Adipocyte (in vitro differentiated cells): ENCODE measurements at regions not wholly inside any gene's neighbourhood (a gene's known extent, or its start where the extent isn't known, plus 50 kb on each side); places are given as distances from the start of the nearest gene placed in this dataset.

Source experiments
- DNase-seq: peaks from one replicate; pipeline ENCODE4 v3.0.0-alpha.2; 2015; ENCODE audit warnings: low read depth
- H3K27me3 ChIP-seq: replicated peaks from 2 replicates; pipeline ENCODE4 v1.7.0; 2013; ENCODE audit warnings: mild to moderate bottlenecking, low read length, moderate library complexity; ENCODE audit not compliant: control insufficient read depth, insufficient read depth
- H3K36me3 ChIP-seq: 2 replicates; pipeline ENCODE4 v1.7.0; 2013; ENCODE audit warnings: low read length, mild to moderate bottlenecking, moderate library complexity; ENCODE audit not compliant: control insufficient read depth, insufficient read depth, severe bottlenecking
- H3K4me1 ChIP-seq: 2 replicates; pipeline ENCODE4 v1.7.0; 2013; ENCODE audit warnings: mild to moderate bottlenecking, low read length, moderate library complexity; ENCODE audit not compliant: control insufficient read depth, insufficient read depth
- H3K4me3 ChIP-seq: 2 replicates; pipeline ENCODE4 v1.7.0; 2013; ENCODE audit warnings: mild to moderate bottlenecking, low read length, moderate library complexity
- H3K9ac ChIP-seq: 2 replicates; pipeline ENCODE4 v1.7.0; 2013; ENCODE audit warnings: mild to moderate bottlenecking, low read length, moderate library complexity
- H3K9me3 ChIP-seq: 2 replicates; pipeline ENCODE4 v1.7.0; 2013; ENCODE audit warnings: mild to moderate bottlenecking, low read length, moderate library complexity; ENCODE audit not compliant: control insufficient read depth

DNA sequence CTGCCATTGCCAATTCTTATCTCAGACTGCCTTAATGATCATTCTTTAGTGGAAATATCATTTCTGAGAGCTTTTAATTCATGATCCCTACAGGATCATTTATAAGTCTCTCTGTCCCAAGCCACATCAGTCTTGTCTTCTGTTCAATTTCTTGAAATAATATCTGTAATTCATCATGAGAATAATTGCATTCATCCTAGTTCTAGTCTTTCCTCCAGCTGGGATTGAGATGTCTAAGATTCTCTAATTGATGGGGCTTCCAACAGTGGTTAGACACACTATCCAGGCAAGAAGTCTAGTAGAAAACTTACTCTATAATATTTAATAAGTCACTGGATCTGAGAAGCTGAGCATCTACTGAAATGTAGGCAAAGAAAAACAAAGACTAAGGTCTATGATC lies 854.7 kb upstream of the ADGRL3 start:
- DNase-seq = no peak
- Histone ChIP-seq H3K4me3 (no peak overlapping the region), H3K9ac (no peak overlapping the region), H3K27me3 (no peaks in the 10 kb centered on the region), H3K4me1 (no peaks in the 10 kb centered on the region), H3K9me3 (no peaks in the 10 kb centered on the region), H3K36me3 (no peaks in the 10 kb centered on the region)

GRCh38 chr4:60359746-60360367 lies 840.3 kb upstream of the ADGRL3 start:
- H3K9ac ChIP-seq = no peak overlapping the region
- H3K9me3 ChIP-seq = no peaks in the 10 kb centered on the region
- H3K36me3 ChIP-seq = no peaks in the 10 kb centered on the region
- no peaks in the 10 kb centered on the region for H3K27me3 ChIP-seq
- H3K4me1 ChIP-seq = no peaks in the 10 kb centered on the region
- H3K4me3 ChIP-seq = no peak overlapping the region
- DNase-seq = no peak

DNA sequence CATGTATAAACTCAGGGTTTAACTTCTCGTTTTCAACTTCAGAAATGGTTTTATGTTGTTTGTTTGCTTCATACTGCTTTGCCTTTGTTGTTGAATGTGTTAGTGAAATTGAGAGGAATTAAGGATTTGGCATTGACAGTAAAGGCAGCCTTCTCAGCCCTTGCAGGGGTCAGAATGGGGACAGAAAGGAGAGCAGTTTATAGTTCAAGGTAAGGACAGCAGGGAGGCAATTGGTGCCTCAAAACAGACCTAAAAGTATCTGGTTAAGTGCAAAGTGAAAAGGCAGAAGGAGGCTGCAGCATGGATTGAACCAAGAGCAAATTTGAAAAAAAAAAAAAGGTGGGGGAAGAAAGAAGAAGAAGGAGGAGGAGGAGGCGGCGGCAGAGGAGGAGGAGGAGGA lies 835.0 kb upstream of the ADGRL3 start:
- Histone ChIP-seq H3K36me3 (no peaks in the 10 kb centered on the region), H3K9ac (no peak overlapping the region), H3K4me3 (no peak overlapping the region), H3K4me1 (no peaks in the 10 kb centered on the region), H3K9me3 (no peaks in the 10 kb centered on the region), H3K27me3 (no peaks in the 10 kb centered on the region)
- DNase-seq = no peak

DNA sequence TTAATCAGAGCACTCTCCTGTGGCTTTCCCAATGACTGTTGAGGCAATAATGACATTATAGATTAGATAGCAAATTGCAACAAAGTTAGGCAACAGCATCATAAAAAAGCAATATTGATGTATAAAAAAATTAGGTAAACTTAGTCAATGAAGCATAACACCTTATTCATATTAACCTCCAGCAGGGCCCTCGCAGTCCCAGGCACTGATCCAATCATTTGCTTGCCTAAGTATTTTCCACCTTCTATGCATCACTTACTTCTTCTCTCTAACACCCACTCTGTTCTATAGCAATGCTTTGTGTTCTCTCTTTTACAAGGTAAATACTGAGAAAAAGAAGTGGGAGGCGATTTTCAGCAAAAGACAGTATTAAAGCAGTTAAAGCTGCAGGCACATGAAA lies 833.5 kb upstream of the ADGRL3 start:
- no peaks in the 10 kb centered on the region for H3K27me3 ChIP-seq
- DNase-seq = no peak
- H3K4me3 ChIP-seq = no peak overlapping the region
- no peaks in the 10 kb centered on the region for H3K4me1 ChIP-seq
- H3K36me3 ChIP-seq = no peaks in the 10 kb centered on the region
- H3K9ac ChIP-seq = no peak overlapping the region
- H3K9me3 ChIP-seq = no peaks in the 10 kb centered on the region

GRCh38 chr4:60368986-60369385 lies 831.1 kb upstream of the ADGRL3 start:
- H3K9ac ChIP-seq = no peak overlapping the region
- no peaks in the 10 kb centered on the region for H3K4me1 ChIP-seq
- no peak for DNase-seq
- H3K36me3 ChIP-seq = no peaks in the 10 kb centered on the region
- H3K27me3 ChIP-seq = no peaks in the 10 kb centered on the region
- H3K9me3 ChIP-seq = no peaks in the 10 kb centered on the region
- H3K4me3 ChIP-seq = no peak overlapping the region

DNA sequence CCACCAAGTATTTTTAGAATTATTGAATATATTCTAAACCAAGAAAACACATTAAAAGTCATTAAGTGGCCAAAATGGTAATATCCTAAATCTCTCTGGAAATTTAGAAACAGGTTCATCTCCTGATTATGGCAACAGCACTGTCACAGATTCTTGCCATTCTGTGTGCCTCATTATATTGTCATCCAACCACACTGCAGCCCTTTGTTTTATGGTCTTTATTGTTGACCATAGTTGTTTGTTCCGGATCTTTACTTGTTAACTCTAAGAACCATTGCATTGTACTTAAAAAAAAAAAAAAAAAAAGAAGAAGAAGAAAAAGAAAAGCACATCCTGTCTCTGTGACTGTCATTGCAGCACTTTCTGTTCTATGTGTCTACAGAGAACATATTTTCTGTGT lies 822.1 kb upstream of the ADGRL3 start:
- no peaks in the 10 kb centered on the region for H3K27me3 ChIP-seq
- no peaks in the 10 kb centered on the region for H3K36me3 ChIP-seq
- no peaks in the 10 kb centered on the region for H3K9me3 ChIP-seq
- H3K4me3 ChIP-seq = no peak overlapping the region
- H3K4me1 ChIP-seq = no peaks in the 10 kb centered on the region
- DNase-seq = no peak
- H3K9ac ChIP-seq = no peak overlapping the region

- no peaks in the 10 kb centered on the region for H3K9me3 ChIP-seq
- no peaks in the 10 kb centered on the region for H3K4me1 ChIP-seq
These were observed 815.6 kb upstream of the ADGRL3 start for GRCh38 chr4:60384516-60384915.

DNA sequence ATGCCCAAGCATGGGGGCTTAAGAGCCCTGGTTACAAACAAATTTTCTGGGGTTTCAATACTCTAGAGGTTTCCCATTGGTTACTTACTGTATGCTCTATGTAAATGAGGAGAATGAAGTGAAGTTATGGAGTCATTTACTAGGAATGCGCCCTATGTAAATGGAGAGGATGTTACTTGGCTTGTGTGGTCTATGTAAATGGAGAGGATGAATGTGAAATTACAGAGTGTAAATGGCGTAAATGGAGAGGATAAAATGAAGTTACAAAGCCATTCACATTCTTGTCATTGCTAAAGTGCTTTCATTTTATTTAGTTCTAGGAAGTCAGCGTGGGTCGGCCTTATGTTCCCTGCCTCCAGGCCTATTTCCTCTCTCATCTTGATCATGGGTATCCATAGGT lies 810.5 kb upstream of the ADGRL3 start:
- Histone ChIP-seq H3K9ac (no peak overlapping the region), H3K27me3 (no peaks in the 10 kb centered on the region), H3K36me3 (no peaks in the 10 kb centered on the region), H3K9me3 (no peaks in the 10 kb centered on the region), H3K4me3 (no peak overlapping the region), H3K4me1 (no peaks in the 10 kb centered on the region)
- DNase-seq = no peak

More at GRCh38 chr4:60384516-60384915, 815.6 kb upstream of the ADGRL3 start:
- Histone ChIP-seq H3K27me3 (no peaks in the 10 kb centered on the region), H3K36me3 (no peaks in the 10 kb centered on the region), H3K9ac (no peak overlapping the region), H3K4me3 (no peak overlapping the region)
- DNase-seq = no peak

- H3K4me3 ChIP-seq = no peak overlapping the region
- no peaks in the 10 kb centered on the region for H3K36me3 ChIP-seq
- H3K9me3 ChIP-seq = no peaks in the 10 kb centered on the region
- no peaks in the 10 kb centered on the region for H3K27me3 ChIP-seq
- no peak for DNase-seq
- no peak overlapping the region for H3K9ac ChIP-seq
- H3K4me1 ChIP-seq = no peaks in the 10 kb centered on the region
These were observed 803.6 kb upstream of the ADGRL3 start for GRCh38 chr4:60396341-60397049.

- no peak overlapping the region for H3K4me3 ChIP-seq
- H3K36me3 ChIP-seq = no peaks in the 10 kb centered on the region
- no peak overlapping the region for H3K9ac ChIP-seq
- no peaks in the 10 kb centered on the region for H3K27me3 ChIP-seq
- no peak for DNase-seq
- H3K9me3 ChIP-seq = no peaks in the 10 kb centered on the region
- no peaks in the 10 kb centered on the region for H3K4me1 ChIP-seq
These were observed 799.5 kb upstream of the ADGRL3 start for GRCh38 chr4:60400593-60400992.

- no peak for DNase-seq
- Histone ChIP-seq H3K9ac (no peak overlapping the region), H3K4me3 (no peak overlapping the region), H3K27me3 (no peaks in the 10 kb centered on the region), H3K4me1 (no peaks in the 10 kb centered on the region), H3K9me3 (peaks cover 3% of the 10 kb centered on the region), H3K36me3 (no peaks in the 10 kb centered on the region)
These were observed 796.1 kb upstream of the ADGRL3 start for GRCh38 chr4:60404027-60404426.

- H3K4me3 ChIP-seq = no peak overlapping the region
- no peak overlapping the region for H3K9ac ChIP-seq
- DNase-seq = no peak
- peaks cover 3% of the 10 kb centered on the region for H3K9me3 ChIP-seq
- H3K27me3 ChIP-seq = no peaks in the 10 kb centered on the region
- no peaks in the 10 kb centered on the region for H3K4me1 ChIP-seq
- H3K36me3 ChIP-seq = no peaks in the 10 kb centered on the region
These were observed 777.7 kb upstream of the ADGRL3 start for GRCh38 chr4:60422439-60422838.
